Transverse colon (tissue), 4 donors: ENCODE measurements at regions not wholly inside any gene's neighbourhood (a gene's known extent, or its start where the extent isn't known, plus 50 kb on each side); places are given as distances from the start of the nearest gene placed in this dataset.

ENCODE experiments used
- EP300 ChIP-seq: sonication (generic); formaldehyde crosslinking; IDR thresholded peaks from one replicate; pipeline ENCODE4 v1.6.1; 2017; ENCODE audit warnings: antibody characterized with exemption, low read depth
- POLR2A ChIP-seq: fragments of 450-650 bp; IDR thresholded peaks from one replicate; pipeline ENCODE4 v1.6.1; 2016; ENCODE audit warnings: antibody characterized with exemption, mild to moderate bottlenecking, moderate library complexity
- POLR2AphosphoS5 ChIP-seq, 3 donors: sonication (generic); formaldehyde crosslinking; IDR thresholded peaks; one replicate each; pipeline ENCODE4 v1.6.1; 2016; ENCODE audit warnings: antibody characterized with exemption in 3 of 3
- TF ChIP-seq, protein P1 (sequence below), 5 experiments: fragments of 200-600 bp in 3 of 5; fragments of 450-650 bp in 2 of 5; sonication (generic) in 3 of 5; IDR thresholded peaks; 1 replicate in 2 of 5; 2 replicates in 3 of 5; pipeline ENCODE4 v1.5.1; 2016 to 2017; ENCODE audit warnings: antibody characterized with exemption in 5 of 5, inconsistent platforms in 3 of 5, mild to moderate bottlenecking in 2 of 5, moderate library complexity in 1 of 5

DNA sequence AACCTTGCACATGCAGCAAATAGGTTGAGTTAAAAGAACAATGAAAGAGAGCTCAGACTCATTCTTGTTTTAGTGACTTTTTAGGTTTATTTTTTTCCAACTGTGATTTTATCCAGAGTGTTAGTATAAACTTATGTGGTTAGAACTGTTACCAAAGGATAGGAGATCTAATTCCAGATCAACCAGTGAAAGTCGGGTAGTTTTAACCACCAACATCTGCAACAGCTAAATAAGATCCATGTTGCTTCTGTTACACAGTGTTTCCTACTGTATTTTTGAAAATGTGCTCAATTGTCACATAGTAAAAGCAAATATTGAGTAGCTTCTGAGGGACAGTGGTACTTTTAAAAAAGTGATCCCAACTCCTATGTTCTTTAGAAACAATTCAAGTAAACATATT is 53.9 kb upstream of the ARGLU1 start:
- TF ChIP-seq, protein P1, sequence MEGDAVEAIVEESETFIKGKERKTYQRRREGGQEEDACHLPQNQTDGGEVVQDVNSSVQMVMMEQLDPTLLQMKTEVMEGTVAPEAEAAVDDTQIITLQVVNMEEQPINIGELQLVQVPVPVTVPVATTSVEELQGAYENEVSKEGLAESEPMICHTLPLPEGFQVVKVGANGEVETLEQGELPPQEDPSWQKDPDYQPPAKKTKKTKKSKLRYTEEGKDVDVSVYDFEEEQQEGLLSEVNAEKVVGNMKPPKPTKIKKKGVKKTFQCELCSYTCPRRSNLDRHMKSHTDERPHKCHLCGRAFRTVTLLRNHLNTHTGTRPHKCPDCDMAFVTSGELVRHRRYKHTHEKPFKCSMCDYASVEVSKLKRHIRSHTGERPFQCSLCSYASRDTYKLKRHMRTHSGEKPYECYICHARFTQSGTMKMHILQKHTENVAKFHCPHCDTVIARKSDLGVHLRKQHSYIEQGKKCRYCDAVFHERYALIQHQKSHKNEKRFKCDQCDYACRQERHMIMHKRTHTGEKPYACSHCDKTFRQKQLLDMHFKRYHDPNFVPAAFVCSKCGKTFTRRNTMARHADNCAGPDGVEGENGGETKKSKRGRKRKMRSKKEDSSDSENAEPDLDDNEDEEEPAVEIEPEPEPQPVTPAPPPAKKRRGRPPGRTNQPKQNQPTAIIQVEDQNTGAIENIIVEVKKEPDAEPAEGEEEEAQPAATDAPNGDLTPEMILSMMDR (IDR thresholded peaks at IDR 0.05) = no peak
- TF ChIP-seq POLR2A (no peak), EP300 (no peak), POLR2AphosphoS5 (IDR thresholded peaks at IDR 0.05) (no peak)
